ENCODE measurements at regions not wholly inside any gene's neighbourhood (a gene's known extent, or its start where the extent isn't known, plus 50 kb on each side); places are given as distances from the start of the nearest gene placed in this dataset.
A peak's percentile ranks its signal among the peaks of the same experiment; 100 is the strongest.

DNA sequence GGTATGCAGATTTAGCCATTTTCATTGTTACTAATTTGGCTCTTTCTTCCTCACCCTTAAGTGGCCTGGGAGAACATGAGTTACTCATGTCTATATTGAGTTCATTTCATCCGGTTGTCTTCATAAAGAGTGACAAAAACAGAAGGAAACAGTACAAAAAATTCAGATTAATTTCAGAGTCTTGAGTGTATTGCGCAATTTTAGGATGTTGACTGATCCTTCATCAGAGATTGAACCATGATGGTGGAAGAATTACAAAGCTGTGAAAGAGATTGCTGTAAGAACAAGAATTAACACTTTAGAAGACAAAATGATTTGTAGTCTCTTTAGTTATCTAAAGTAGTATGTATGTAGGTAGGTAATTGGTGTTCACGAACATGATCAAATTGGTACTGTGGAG lies 194.0 kb upstream of the PPP1R3A start:
- TF ChIP-seq CEBPB (IDR thresholded peaks at IDR 0.05) (peak; percentile 83), EP300 (IDR thresholded peaks at IDR 0.05; ENCODE audit: borderline replicate concordance) (no peak)

DNA sequence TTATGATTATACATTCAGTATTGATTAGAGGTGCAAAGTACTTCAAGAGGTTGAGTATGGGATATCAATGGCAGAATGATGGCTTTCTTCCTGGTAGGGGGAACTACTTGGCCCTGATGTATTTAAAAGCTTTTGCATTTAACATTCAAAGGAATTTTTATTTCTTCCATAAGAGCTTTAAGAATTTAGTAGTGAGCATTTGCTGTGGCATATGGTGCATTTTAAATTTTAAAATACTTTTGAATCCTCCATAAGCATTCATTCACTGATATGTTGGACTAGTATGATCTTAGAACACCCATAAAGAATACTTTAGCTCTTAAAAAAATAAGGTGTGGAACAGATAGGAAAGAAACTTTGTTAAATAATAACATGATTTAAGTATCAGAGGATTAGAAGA lies 191.9 kb upstream of the PPP1R3A start:
- TF ChIP-seq EP300 (IDR thresholded peaks at IDR 0.05; ENCODE audit: borderline replicate concordance) (no peak), CEBPB (IDR thresholded peaks at IDR 0.05) (no peak), RAD21 (IDR thresholded peaks at IDR 0.05; ENCODE audit: low read depth) (no peak), EGR1 (IDR thresholded peaks at IDR 0.05) (no peak), TCF12 (IDR thresholded peaks at IDR 0.05; ENCODE audit: low read depth) (no peak), TEAD4 (IDR thresholded peaks at IDR 0.05) (no peak), TAF1 (IDR thresholded peaks at IDR 0.05; ENCODE audit: low read depth) (no peak), FOXM1 (IDR thresholded peaks at IDR 0.05; ENCODE audit: borderline replicate concordance, low read depth) (no peak), ZBTB7A (IDR thresholded peaks at IDR 0.05; ENCODE audit: low read depth) (no peak), YY1 (IDR thresholded peaks at IDR 0.05; ENCODE audit: low read depth) (no peak)
- TF ChIP-seq, protein P1, sequence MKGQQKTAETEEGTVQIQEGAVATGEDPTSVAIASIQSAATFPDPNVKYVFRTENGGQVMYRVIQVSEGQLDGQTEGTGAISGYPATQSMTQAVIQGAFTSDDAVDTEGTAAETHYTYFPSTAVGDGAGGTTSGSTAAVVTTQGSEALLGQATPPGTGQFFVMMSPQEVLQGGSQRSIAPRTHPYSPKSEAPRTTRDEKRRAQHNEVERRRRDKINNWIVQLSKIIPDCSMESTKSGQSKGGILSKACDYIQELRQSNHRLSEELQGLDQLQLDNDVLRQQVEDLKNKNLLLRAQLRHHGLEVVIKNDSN (IDR thresholded peaks at IDR 0.05) = no peak

DNA sequence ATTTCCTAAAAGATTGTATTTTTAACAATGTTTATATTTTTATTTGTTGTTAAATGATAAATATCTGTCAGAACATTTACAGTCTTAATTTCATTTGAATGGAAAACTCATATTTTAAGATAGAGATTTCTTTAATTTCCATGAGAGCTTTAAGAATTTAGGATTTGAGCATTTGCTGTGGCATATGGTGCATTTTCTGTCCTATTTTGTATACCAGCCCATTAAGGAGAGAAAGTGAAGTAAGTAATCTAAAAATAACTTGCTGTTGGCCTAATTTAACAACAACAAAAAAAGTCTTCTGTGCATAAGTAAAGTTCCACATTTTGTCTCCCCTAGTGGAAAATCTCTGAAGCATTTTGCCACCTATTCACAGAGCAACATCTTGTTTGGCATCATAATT lies 190.9 kb upstream of the PPP1R3A start:
- no peak for TF ChIP-seq NFIC (IDR thresholded peaks at IDR 0.05)
- TF ChIP-seq TCF12 (IDR thresholded peaks at IDR 0.05; ENCODE audit: low read depth) = no peak
- TF ChIP-seq RAD21 (IDR thresholded peaks at IDR 0.05; ENCODE audit: low read depth) = no peak

DNA sequence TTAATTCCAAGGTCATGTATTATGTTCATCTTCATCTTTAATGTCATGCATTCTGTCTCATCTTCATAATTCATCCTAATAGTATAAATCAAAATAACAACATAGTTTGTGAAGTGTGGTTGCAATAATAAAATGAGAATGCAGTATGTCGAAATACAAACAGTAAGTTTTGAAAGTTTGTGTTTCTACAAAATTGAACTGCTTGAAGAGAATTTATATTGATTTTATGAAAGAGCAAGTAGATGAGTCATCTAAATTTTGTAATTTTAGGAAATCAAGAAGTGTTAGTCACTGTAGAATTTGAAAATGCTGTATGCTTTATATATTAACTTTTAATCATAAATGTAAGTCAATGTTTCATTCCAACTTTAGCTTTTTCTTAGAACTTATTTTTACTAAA lies 190.5 kb upstream of the PPP1R3A start:
- TF ChIP-seq EP300 (IDR thresholded peaks at IDR 0.05; ENCODE audit: borderline replicate concordance) = no peak
- TF ChIP-seq, protein P1 (IDR thresholded peaks at IDR 0.05) = no peak
- TF ChIP-seq RAD21 (IDR thresholded peaks at IDR 0.05; ENCODE audit: low read depth) = no peak
- no peak for TF ChIP-seq TEAD4 (IDR thresholded peaks at IDR 0.05)
- no peak for TF ChIP-seq CEBPB (IDR thresholded peaks at IDR 0.05)
- no peak for TF ChIP-seq TCF12 (IDR thresholded peaks at IDR 0.05; ENCODE audit: low read depth)
- no peak for TF ChIP-seq CREB1 (IDR thresholded peaks at IDR 0.05; ENCODE audit: low read depth)
- no peak for TF ChIP-seq EGR1 (IDR thresholded peaks at IDR 0.05)
- TF ChIP-seq TAF1 (IDR thresholded peaks at IDR 0.05; ENCODE audit: low read depth) = no peak
- TF ChIP-seq NFIC (IDR thresholded peaks at IDR 0.05) = no peak
- TF ChIP-seq, protein P2, sequence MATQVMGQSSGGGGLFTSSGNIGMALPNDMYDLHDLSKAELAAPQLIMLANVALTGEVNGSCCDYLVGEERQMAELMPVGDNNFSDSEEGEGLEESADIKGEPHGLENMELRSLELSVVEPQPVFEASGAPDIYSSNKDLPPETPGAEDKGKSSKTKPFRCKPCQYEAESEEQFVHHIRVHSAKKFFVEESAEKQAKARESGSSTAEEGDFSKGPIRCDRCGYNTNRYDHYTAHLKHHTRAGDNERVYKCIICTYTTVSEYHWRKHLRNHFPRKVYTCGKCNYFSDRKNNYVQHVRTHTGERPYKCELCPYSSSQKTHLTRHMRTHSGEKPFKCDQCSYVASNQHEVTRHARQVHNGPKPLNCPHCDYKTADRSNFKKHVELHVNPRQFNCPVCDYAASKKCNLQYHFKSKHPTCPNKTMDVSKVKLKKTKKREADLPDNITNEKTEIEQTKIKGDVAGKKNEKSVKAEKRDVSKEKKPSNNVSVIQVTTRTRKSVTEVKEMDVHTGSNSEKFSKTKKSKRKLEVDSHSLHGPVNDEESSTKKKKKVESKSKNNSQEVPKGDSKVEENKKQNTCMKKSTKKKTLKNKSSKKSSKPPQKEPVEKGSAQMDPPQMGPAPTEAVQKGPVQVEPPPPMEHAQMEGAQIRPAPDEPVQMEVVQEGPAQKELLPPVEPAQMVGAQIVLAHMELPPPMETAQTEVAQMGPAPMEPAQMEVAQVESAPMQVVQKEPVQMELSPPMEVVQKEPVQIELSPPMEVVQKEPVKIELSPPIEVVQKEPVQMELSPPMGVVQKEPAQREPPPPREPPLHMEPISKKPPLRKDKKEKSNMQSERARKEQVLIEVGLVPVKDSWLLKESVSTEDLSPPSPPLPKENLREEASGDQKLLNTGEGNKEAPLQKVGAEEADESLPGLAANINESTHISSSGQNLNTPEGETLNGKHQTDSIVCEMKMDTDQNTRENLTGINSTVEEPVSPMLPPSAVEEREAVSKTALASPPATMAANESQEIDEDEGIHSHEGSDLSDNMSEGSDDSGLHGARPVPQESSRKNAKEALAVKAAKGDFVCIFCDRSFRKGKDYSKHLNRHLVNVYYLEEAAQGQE (IDR thresholded peaks at IDR 0.05; ENCODE audit: low read depth) = no peak
- TF ChIP-seq YY1 (IDR thresholded peaks at IDR 0.05; ENCODE audit: low read depth) = no peak
- TF ChIP-seq ZBTB7A (IDR thresholded peaks at IDR 0.05; ENCODE audit: low read depth) = no peak
- TF ChIP-seq, protein P3, sequence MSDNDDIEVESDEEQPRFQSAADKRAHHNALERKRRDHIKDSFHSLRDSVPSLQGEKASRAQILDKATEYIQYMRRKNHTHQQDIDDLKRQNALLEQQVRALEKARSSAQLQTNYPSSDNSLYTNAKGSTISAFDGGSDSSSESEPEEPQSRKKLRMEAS (IDR thresholded peaks at IDR 0.05) = no peak
- no peak for TF ChIP-seq FOXM1 (IDR thresholded peaks at IDR 0.05; ENCODE audit: borderline replicate concordance, low read depth)

DNA sequence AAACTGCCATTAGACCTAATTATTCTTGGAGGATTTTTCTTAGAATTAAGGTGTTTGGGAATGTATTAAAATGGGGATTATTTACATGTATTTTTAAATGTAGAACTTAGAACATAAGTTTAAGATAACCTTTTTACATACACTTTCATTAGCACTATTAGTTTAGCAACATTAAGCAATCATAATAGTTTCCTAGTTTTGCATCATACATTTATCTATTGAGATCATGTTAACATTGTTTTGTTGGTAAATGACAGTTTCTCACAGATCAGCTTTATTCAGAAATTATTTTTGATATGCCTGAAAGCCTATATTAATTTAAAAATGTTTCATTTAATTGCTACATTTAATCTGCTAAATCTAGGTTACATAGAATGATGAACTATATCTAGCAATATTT lies 189.7 kb upstream of the PPP1R3A start:
- TF ChIP-seq NFIC (IDR thresholded peaks at IDR 0.05) (no peak), YY1 (IDR thresholded peaks at IDR 0.05; ENCODE audit: low read depth) (no peak), CREB1 (IDR thresholded peaks at IDR 0.05; ENCODE audit: low read depth) (no peak), CEBPB (IDR thresholded peaks at IDR 0.05) (no peak), RAD21 (IDR thresholded peaks at IDR 0.05; ENCODE audit: low read depth) (no peak), TEAD4 (IDR thresholded peaks at IDR 0.05) (no peak), ZBTB7A (IDR thresholded peaks at IDR 0.05; ENCODE audit: low read depth) (no peak), FOXM1 (IDR thresholded peaks at IDR 0.05; ENCODE audit: borderline replicate concordance, low read depth) (no peak), EP300 (IDR thresholded peaks at IDR 0.05; ENCODE audit: borderline replicate concordance) (no peak), TCF12 (IDR thresholded peaks at IDR 0.05; ENCODE audit: low read depth) (no peak), EGR1 (IDR thresholded peaks at IDR 0.05) (no peak), TAF1 (IDR thresholded peaks at IDR 0.05; ENCODE audit: low read depth) (no peak)
- TF ChIP-seq, protein P1 (IDR thresholded peaks at IDR 0.05) = no peak
- TF ChIP-seq, protein P3 (IDR thresholded peaks at IDR 0.05) = no peak
- TF ChIP-seq, protein P2 (IDR thresholded peaks at IDR 0.05; ENCODE audit: low read depth) = no peak

DNA sequence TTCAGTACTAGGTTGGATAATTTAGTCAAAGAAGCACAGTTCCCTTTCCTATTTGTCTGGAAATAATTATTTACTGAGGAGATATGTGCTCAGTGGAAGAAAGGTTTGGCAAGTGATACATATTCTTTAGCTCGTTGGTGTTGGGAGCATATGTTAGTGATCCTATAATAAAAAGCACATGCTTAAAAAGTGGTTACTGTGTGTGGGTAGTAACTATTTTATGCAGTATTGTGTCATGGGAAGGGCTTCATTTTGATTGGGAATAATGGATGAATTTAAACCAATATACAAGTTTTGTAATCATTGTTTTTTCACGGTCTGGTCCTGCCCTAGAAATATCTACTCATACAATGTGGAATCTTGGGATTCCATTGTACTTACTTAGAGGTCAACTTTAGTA lies 188.7 kb upstream of the PPP1R3A start:
- TF ChIP-seq EP300 (IDR thresholded peaks at IDR 0.05; ENCODE audit: borderline replicate concordance) (no peak), YY1 (IDR thresholded peaks at IDR 0.05; ENCODE audit: low read depth) (no peak)
- TF ChIP-seq, protein P3 (IDR thresholded peaks at IDR 0.05) = no peak

Data from Ishikawa (cell line).